ENCODE measurements at regions not wholly inside any gene's neighbourhood (a gene's known extent, or its start where the extent isn't known, plus 50 kb on each side); places are given as distances from the start of the nearest gene placed in this dataset.

DNA sequence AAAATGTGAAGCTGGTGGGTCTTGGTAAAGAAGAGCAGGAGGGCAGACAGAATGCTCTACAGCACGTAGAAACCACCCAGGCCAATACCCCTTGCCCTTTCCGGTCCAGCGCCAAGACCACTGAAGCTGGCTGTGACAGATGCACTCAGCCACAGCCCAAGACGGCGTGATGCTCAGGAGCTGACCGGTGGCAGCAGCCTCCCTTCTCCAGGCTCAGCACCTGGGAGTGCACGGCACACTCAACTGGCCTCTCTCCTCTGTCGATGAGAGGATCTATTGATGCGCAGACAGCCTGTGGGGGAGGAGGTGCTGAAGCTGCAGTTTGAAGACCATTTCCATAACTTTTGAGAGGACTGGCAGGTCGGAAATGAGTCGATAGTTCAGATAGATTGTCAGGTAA is 141.0 kb upstream of the MYT1L start:
- H3K9me2 ChIP-seq (ENCODE audit: low read depth, low read length) = no peaks in the 10 kb centered on the region
- no peaks in the 10 kb centered on the region for H3F3A ChIP-seq (ENCODE audit: insufficient read depth, low read length)
- TF ChIP-seq CTCF (IDR thresholded peaks at IDR 0.05; ENCODE audit: low read length) (no peak), EZH2 (IDR thresholded peaks at IDR 0.05; ENCODE audit: borderline replicate concordance, low read length) (no peak)
- no peaks in the 10 kb centered on the region for H3K4me1 ChIP-seq (ENCODE audit: insufficient read depth, low read length, severe bottlenecking)
- H3K4me3 ChIP-seq (ENCODE audit: low read depth, low read length, poor library complexity, severe bottlenecking) = no peak overlapping the region
- no peak overlapping the region for H3K9ac ChIP-seq (ENCODE audit: low read length)
- H3K27me3 ChIP-seq (ENCODE audit: insufficient read depth, low read length) = no peaks in the 10 kb centered on the region
- H2AFZ ChIP-seq (ENCODE audit: low read length) = no peak overlapping the region
- H3K9me3 ChIP-seq (ENCODE audit: low read length) = no peaks in the 10 kb centered on the region
- H3K79me2 ChIP-seq (ENCODE audit: insufficient read depth, low read length) = no peaks in the 10 kb centered on the region
- no peaks in the 10 kb centered on the region for H4K20me1 ChIP-seq (ENCODE audit: insufficient read depth, low read length)
- no peaks in the 10 kb centered on the region for H3K36me3 ChIP-seq (ENCODE audit: insufficient read depth, low read length)
- H3K4me2 ChIP-seq (ENCODE audit: low read length) = no peak overlapping the region
- H3K27ac ChIP-seq (ENCODE audit: low read depth, low read length, poor library complexity, severe bottlenecking) = no peak overlapping the region

GRCh38 chr2:2466534-2466933 is 135.5 kb upstream of the MYT1L start:
- H3K9me2 ChIP-seq (ENCODE audit: low read depth, low read length) = no peaks in the 10 kb centered on the region
- H4K20me1 ChIP-seq (ENCODE audit: insufficient read depth, low read length) = no peaks in the 10 kb centered on the region
- H3K4me2 ChIP-seq (ENCODE audit: low read length) = no peak overlapping the region
- H3K9me3 ChIP-seq (ENCODE audit: low read length) = no peaks in the 10 kb centered on the region
- TF ChIP-seq EZH2 (IDR thresholded peaks at IDR 0.05; ENCODE audit: borderline replicate concordance, low read length) (no peak), CTCF (IDR thresholded peaks at IDR 0.05; ENCODE audit: low read length) (no peak)
- no peak overlapping the region for H3K4me3 ChIP-seq (ENCODE audit: low read depth, low read length, poor library complexity, severe bottlenecking)
- no peak overlapping the region for H2AFZ ChIP-seq (ENCODE audit: low read length)
- no peaks in the 10 kb centered on the region for H3K27me3 ChIP-seq (ENCODE audit: insufficient read depth, low read length)
- no peaks in the 10 kb centered on the region for H3K4me1 ChIP-seq (ENCODE audit: insufficient read depth, low read length, severe bottlenecking)
- H3K27ac ChIP-seq (ENCODE audit: low read depth, low read length, poor library complexity, severe bottlenecking) = no peak overlapping the region
- H3K79me2 ChIP-seq (ENCODE audit: insufficient read depth, low read length) = no peaks in the 10 kb centered on the region
- H3K36me3 ChIP-seq (ENCODE audit: insufficient read depth, low read length) = no peaks in the 10 kb centered on the region
- no peak overlapping the region for H3K9ac ChIP-seq (ENCODE audit: low read length)
- H3F3A ChIP-seq (ENCODE audit: insufficient read depth, low read length) = no peaks in the 10 kb centered on the region

- no peak overlapping the region for H2AFZ ChIP-seq (ENCODE audit: low read length)
- no peaks in the 10 kb centered on the region for H3K9me2 ChIP-seq (ENCODE audit: low read depth, low read length)
- no peaks in the 10 kb centered on the region for H3F3A ChIP-seq (ENCODE audit: insufficient read depth, low read length)
- H3K9me3 ChIP-seq (ENCODE audit: low read length) = no peaks in the 10 kb centered on the region
- no peak for TF ChIP-seq EZH2 (IDR thresholded peaks at IDR 0.05; ENCODE audit: borderline replicate concordance, low read length)
- TF ChIP-seq CTCF (IDR thresholded peaks at IDR 0.05; ENCODE audit: low read length) = no peak
- H3K27ac ChIP-seq (ENCODE audit: low read depth, low read length, poor library complexity, severe bottlenecking) = no peak overlapping the region
- H3K4me3 ChIP-seq (ENCODE audit: low read depth, low read length, poor library complexity, severe bottlenecking) = no peak overlapping the region
- H3K27me3 ChIP-seq (ENCODE audit: insufficient read depth, low read length) = 0 out of 2 replicates have a peak, but pooled peaks cover 4% of the 10 kb centered on the region
- H4K20me1 ChIP-seq (ENCODE audit: insufficient read depth, low read length) = no peaks in the 10 kb centered on the region
- no peaks in the 10 kb centered on the region for H3K4me1 ChIP-seq (ENCODE audit: insufficient read depth, low read length, severe bottlenecking)
- H3K79me2 ChIP-seq (ENCODE audit: insufficient read depth, low read length) = no peaks in the 10 kb centered on the region
- H3K9ac ChIP-seq (ENCODE audit: low read length) = no peak overlapping the region
- no peaks in the 10 kb centered on the region for H3K36me3 ChIP-seq (ENCODE audit: insufficient read depth, low read length)
- no peak overlapping the region for H3K4me2 ChIP-seq (ENCODE audit: low read length)
Measured at GRCh38 chr2:2464643-2465042, 133.6 kb upstream of the MYT1L start.
